PC-3 (cell line): ENCODE measurements at regions not wholly inside any gene's neighbourhood (a gene's known extent, or its start where the extent isn't known, plus 50 kb on each side); places are given as distances from the start of the nearest gene placed in this dataset.

Experiments used
- ATAC-seq: fragments of 200-7000 bp; cut with Tn5 transposase; 2 replicates; pipeline ENCODE4 v1.9.1; 2020; ENCODE audit warnings: mild to moderate bottlenecking, moderate library complexity
- BruUV-seq: library from RNA; stranded (reverse); fragments of 400-500 nt; replicated peaks from 2 replicates; lab custom pipeline; 2021; lab: Mats Ljungman, UMichigan
- CTCF ChIA-PET: fragments of 300-600 bp; sonication (Branson Sonifier 250); formaldehyde crosslinking; loops from one replicate; lab custom pipeline; 2022; ENCODE audit warnings: antibody characterized with exemption; lab: Charles Lee
- POLR2A ChIA-PET: fragments of 300-600 bp; sonication (Branson Sonifier 250); formaldehyde crosslinking; loops from one replicate; lab custom pipeline; 2022; ENCODE audit warnings: antibody characterized with exemption; ENCODE audit not compliant: unreplicated experiment; lab: Charles Lee
- DNase-seq: peaks from one replicate; pipeline ENCODE4 v3.0.0-alpha.2; 2015
- H2AFZ ChIP-seq: fragments of 300-600 bp; sonication (generic); 2 replicates; pipeline ENCODE4 v1.6.0; 2016; ENCODE audit warnings: antibody characterized with exemption, low read length
- H3F3A ChIP-seq: fragments of 300-600 bp; sonication (generic); one replicate; pipeline ENCODE4 v1.6.0; 2017; ENCODE audit warnings: antibody characterized with exemption, low read length, control low read depth, mild to moderate bottlenecking; ENCODE audit not compliant: unreplicated experiment
- H3K27ac ChIP-seq: fragments of 300-600 bp; sonication (generic); 2 replicates; pipeline ENCODE4 v1.5.1; 2016; ENCODE audit warnings: mild to moderate bottlenecking, low read length
- H3K27me3 ChIP-seq: fragments of 300-600 bp; sonication (generic); 2 replicates; pipeline ENCODE4 v1.6.1; 2016; ENCODE audit warnings: low read length, mixed read lengths
- H3K36me3 ChIP-seq: fragments of 300-600 bp; sonication (generic); 2 replicates; pipeline ENCODE4 v1.6.1; 2016; ENCODE audit warnings: low read depth, mixed run types, low read length, mixed read lengths
- H3K4me1 ChIP-seq: fragments of 300-600 bp; sonication (generic); 2 replicates; pipeline ENCODE4 v1.5.1; 2016; ENCODE audit warnings: low read length; ENCODE audit not compliant: insufficient read depth
- H3K4me2 ChIP-seq: fragments of 300-600 bp; sonication (generic); 2 replicates; pipeline ENCODE4 v1.6.0; 2016; ENCODE audit warnings: low read length
- H3K4me3 ChIP-seq: fragments of 300-600 bp; sonication (generic); 2 replicates; pipeline ENCODE4 v1.5.1; 2016; ENCODE audit warnings: mild to moderate bottlenecking, low read length, mixed read lengths
- H3K79me2 ChIP-seq: fragments of 300-600 bp; sonication (generic); 2 replicates; pipeline ENCODE4 v1.6.1; 2017; ENCODE audit warnings: low read length, mixed read lengths
- H3K9ac ChIP-seq: fragments of 300-600 bp; sonication (generic); 2 replicates; pipeline ENCODE4 v1.6.0; 2016; ENCODE audit warnings: mild to moderate bottlenecking, low read length
- H3K9me2 ChIP-seq: fragments of 300-600 bp; sonication (generic); replicated peaks from 2 replicates; pipeline ENCODE4 v1.6.1; 2016; ENCODE audit warnings: mixed run types, low read length, mixed read lengths
- H3K9me3 ChIP-seq: fragments of 300-600 bp; sonication (generic); 2 replicates; pipeline ENCODE4 v1.6.1; 2016; ENCODE audit warnings: low read length, mixed read lengths
- H4K20me1 ChIP-seq: fragments of 300-600 bp; sonication (generic); 2 replicates; pipeline ENCODE4 v1.6.1; 2016; ENCODE audit warnings: low read length, mixed read lengths
- EZH2 ChIP-seq: fragments of 300-600 bp; sonication (generic); IDR thresholded peaks from one replicate; pipeline ENCODE4 v1.6.1; 2017; ENCODE audit warnings: antibody characterized with exemption, mild to moderate bottlenecking, low read length; ENCODE audit not compliant: unreplicated experiment
- EZH2phosphoT487 ChIP-seq: fragments of 300-600 bp; sonication (generic); IDR thresholded peaks from 2 replicates; pipeline ENCODE4 v1.6.1; 2018; ENCODE audit warnings: mild to moderate bottlenecking, antibody characterized with exemption, low read length, borderline replicate concordance
- intact Hi-C: fragments of 100-400 bp; cut with micrococcal nuclease; formaldehyde crosslinking; loops from 2 replicates; pipeline ENCODE4 v1.9.0; 2023
- TF ChIP-seq, protein P1 (sequence below): fragments of 300-600 bp; sonication (generic); conservative IDR thresholded peaks from 2 replicates; pipeline ENCODE4 v1.5.1; 2017; ENCODE audit warnings: antibody characterized with exemption, low read depth, mild to moderate bottlenecking, low read length

DNA sequence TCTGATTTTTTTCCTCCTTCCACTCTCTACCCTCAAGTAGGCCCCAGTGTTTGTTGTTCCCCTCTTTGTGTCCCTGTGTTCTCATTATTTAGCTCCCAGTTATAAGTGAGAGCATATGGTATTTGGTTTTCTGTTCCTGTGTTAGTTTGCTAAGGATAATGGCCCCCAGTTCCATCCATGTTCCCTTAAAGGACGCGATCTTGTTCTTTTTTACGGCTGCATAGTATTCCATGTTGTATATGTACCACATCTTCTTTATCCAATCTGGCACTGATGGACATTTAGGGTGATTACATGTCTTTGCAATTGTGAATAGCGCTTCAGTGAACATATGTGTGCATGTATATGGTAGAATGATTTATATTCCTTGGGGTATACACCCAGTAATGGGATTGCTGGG is 54.5 kb upstream of the BTC start:
- peaks cover 6% of the 10 kb centered on the region; the same call in 1 of the 2 replicates for H3K9me3 ChIP-seq
- H3K27me3 ChIP-seq: no peaks in the 10 kb centered on the region
- intact Hi-C loops: no loop called here
- H3K4me3 ChIP-seq: no peak overlapping the region
- H4K20me1 ChIP-seq: no peaks in the 10 kb centered on the region
- H3K4me1 ChIP-seq: no peaks in the 10 kb centered on the region
- H3K9me2 ChIP-seq: no peaks in the 10 kb centered on the region
- H3F3A ChIP-seq: no peaks in the 10 kb centered on the region
- no peak for TF ChIP-seq EZH2
- TF ChIP-seq, protein P1, sequence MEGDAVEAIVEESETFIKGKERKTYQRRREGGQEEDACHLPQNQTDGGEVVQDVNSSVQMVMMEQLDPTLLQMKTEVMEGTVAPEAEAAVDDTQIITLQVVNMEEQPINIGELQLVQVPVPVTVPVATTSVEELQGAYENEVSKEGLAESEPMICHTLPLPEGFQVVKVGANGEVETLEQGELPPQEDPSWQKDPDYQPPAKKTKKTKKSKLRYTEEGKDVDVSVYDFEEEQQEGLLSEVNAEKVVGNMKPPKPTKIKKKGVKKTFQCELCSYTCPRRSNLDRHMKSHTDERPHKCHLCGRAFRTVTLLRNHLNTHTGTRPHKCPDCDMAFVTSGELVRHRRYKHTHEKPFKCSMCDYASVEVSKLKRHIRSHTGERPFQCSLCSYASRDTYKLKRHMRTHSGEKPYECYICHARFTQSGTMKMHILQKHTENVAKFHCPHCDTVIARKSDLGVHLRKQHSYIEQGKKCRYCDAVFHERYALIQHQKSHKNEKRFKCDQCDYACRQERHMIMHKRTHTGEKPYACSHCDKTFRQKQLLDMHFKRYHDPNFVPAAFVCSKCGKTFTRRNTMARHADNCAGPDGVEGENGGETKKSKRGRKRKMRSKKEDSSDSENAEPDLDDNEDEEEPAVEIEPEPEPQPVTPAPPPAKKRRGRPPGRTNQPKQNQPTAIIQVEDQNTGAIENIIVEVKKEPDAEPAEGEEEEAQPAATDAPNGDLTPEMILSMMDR: no peak
- TF ChIP-seq EZH2phosphoT487: no peak
- H2AFZ ChIP-seq: no peak overlapping the region
- ATAC-seq (no peak), DNase-seq (no peak)
- no peaks in the 10 kb centered on the region for H3K36me3 ChIP-seq
- H3K9ac ChIP-seq: no peak overlapping the region
- H3K27ac ChIP-seq: no peak overlapping the region
- H3K79me2 ChIP-seq: no peaks in the 10 kb centered on the region
- ChIA-PET CTCF (no interaction called here), POLR2A (no interaction called here)
- H3K4me2 ChIP-seq: no peak overlapping the region
- BruUV-seq: no TSS peak

DNA sequence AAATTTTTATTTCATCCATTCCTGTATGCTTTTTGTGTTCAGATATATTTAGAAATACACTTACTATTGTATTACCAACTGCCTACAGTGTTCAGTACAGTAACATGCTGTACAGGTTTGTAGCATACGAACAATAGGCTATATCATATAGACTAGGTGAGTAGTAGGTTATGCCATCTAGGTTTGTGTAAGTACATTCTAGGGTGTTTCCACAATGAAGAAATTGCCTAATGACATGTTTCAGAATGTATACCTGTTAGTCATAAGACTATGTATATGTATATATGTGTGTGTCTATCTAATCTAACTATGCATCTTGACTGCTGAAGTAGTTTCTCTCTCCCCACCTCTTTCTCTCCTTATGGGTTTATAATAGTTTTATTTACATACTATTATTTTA is 51.5 kb upstream of the BTC start:
- no TSS peak for BruUV-seq
- Histone ChIP-seq H3K4me2 (no peak overlapping the region), H3K36me3 (no peaks in the 10 kb centered on the region), H3K27me3 (no peaks in the 10 kb centered on the region), H3K79me2 (no peaks in the 10 kb centered on the region), H2AFZ (no peak overlapping the region), H3K9me2 (no peaks in the 10 kb centered on the region), H3F3A (no peaks in the 10 kb centered on the region), H3K4me1 (no peaks in the 10 kb centered on the region), H3K27ac (no peak overlapping the region), H3K9me3 (peaks cover 1% of the 10 kb centered on the region; the same call in 1 of the 2 replicates), H3K4me3 (no peak overlapping the region), H3K9ac (no peak overlapping the region), H4K20me1 (no peaks in the 10 kb centered on the region)
- POLR2A ChIA-PET: no interaction called here
- intact Hi-C loops: no loop called here
- no peak for ATAC-seq
- no peak for TF ChIP-seq EZH2phosphoT487
- TF ChIP-seq, protein P1: no peak
- TF ChIP-seq EZH2: no peak
- DNase-seq: no peak
- CTCF ChIA-PET: no interaction called here
